ENCODE measurements at regions not wholly inside any gene's neighbourhood (a gene's known extent, or its start where the extent isn't known, plus 50 kb on each side); places are given as distances from the start of the nearest gene placed in this dataset.

GRCh38 chr13:32955881-32956594 is 60.2 kb upstream of the KL start:
- CTCF ChIA-PET = interaction anchor here (1.4 kb wide), 1 partner anchor 15 kb away, joined by 3 read pairs; no protein-coding TSS in a partner anchor
- Histone ChIP-seq H3K4me1 (ENCODE audit: control extremely low read depth in 1 of 4, control insufficient read depth in 4 of 4, insufficient read depth in 4 of 4, low read length in 3 of 4) (no peaks in the 10 kb centered on the region), H3K27ac (ENCODE audit: insufficient read depth in 1 of 2, low read depth in 1 of 2, low read length in 2 of 2, poor library complexity in 1 of 2, severe bottlenecking in 2 of 2) (no peak overlapping the region), H3K4me3 (ENCODE audit: control insufficient read depth in 1 of 7, extremely low read depth in 1 of 7, insufficient read depth in 4 of 7, low read depth in 2 of 7, low read length in 6 of 7) (no peak overlapping the region), H3K36me3 (ENCODE audit: control insufficient read depth in 4 of 4, insufficient read depth in 4 of 4, low read length in 3 of 4) (no peaks in the 10 kb centered on the region), H3K9me3 (ENCODE audit: control extremely low read depth in 1 of 5, control insufficient read depth in 4 of 5, insufficient read depth in 2 of 5, low read depth in 1 of 5, low read length in 4 of 5) (no peaks in the 10 kb centered on the region), H3K27me3 (replicated peaks in 2 of 5; ENCODE audit: control insufficient read depth in 4 of 5, insufficient read depth in 5 of 5, low read length in 4 of 5) (peaks cover 0 to 2% (median 0%) of the 10 kb centered on the region in 5 experiments)
- 98% methylated on average over 4 of the region's 5 CpGs for whole genome bisulfite sequencing (ENCODE audit: insufficient coverage)
- no peak for DNase-seq
- POLR2A ChIA-PET = interaction anchor here (0.6 kb wide), 1 partner anchor 46 kb away, joined by 3 read pairs; no protein-coding TSS in a partner anchor

DNA sequence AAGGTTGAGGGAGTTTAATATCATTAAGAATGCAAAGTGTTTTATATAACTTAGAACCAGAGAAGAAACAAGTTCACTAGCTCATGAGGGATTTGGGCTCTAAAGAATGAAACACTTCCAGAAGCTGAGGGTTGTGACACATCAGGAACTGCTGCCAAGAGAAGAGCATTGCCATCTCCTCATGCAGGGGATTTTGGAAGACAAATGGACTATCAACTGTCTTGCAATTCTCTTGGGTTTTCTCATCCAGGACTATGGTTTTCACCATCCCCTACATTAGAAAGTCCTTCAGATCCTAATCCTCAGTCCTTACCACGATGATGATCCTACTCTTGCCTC is 59.7 kb upstream of the KL start:
- Histone ChIP-seq H3K4me1 (ENCODE audit: control extremely low read depth in 1 of 4, control insufficient read depth in 4 of 4, insufficient read depth in 4 of 4, low read length in 3 of 4) (no peaks in the 10 kb centered on the region), H3K4me3 (ENCODE audit: control insufficient read depth in 1 of 7, extremely low read depth in 1 of 7, insufficient read depth in 4 of 7, low read depth in 2 of 7, low read length in 6 of 7) (no peak overlapping the region), H3K27ac (ENCODE audit: insufficient read depth in 1 of 2, low read depth in 1 of 2, low read length in 2 of 2, poor library complexity in 1 of 2, severe bottlenecking in 2 of 2) (no peak overlapping the region), H3K36me3 (ENCODE audit: control insufficient read depth in 4 of 4, insufficient read depth in 4 of 4, low read length in 3 of 4) (no peaks in the 10 kb centered on the region), H3K9me3 (ENCODE audit: control extremely low read depth in 1 of 5, control insufficient read depth in 4 of 5, insufficient read depth in 2 of 5, low read depth in 1 of 5, low read length in 4 of 5) (no peaks in the 10 kb centered on the region), H3K27me3 (replicated peaks in 2 of 5; ENCODE audit: control insufficient read depth in 4 of 5, insufficient read depth in 5 of 5, low read length in 4 of 5) (peaks cover 0 to 2% (median 0%) of the 10 kb centered on the region in 5 experiments)
- no CpG with 5 or more reads among the region's 1 CpG for WGBS (ENCODE audit: insufficient coverage)
- no peak for DNase-seq
- ChIA-PET POLR2A (no interaction called here), CTCF (no interaction called here)

DNA sequence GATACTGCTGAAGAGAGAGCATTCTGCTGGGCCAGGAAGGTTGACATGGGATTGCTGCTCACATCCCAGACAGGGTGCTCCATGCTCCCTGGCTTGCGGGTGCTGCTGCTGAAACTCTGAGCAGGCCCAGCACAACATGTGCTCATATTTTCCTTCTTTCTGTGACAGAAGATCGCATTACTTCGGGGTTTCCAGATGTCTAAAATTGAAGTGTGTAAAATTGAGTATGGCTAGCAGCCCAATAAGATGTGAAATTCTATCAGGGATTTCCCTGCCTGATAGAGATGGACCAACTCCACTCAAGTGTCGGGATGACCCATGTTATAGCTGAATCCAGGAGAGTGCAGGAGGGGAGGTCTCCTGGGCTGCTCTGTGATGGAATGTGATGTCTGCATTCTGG is 55.6 kb upstream of the KL start:
- CTCF ChIA-PET = no interaction called here
- Histone ChIP-seq H3K36me3 (ENCODE audit: control insufficient read depth in 4 of 4, insufficient read depth in 4 of 4, low read length in 3 of 4) (no peaks in the 10 kb centered on the region), H3K27ac (ENCODE audit: insufficient read depth in 1 of 2, low read depth in 1 of 2, low read length in 2 of 2, poor library complexity in 1 of 2, severe bottlenecking in 2 of 2) (no peak overlapping the region), H3K4me3 (ENCODE audit: control insufficient read depth in 1 of 7, extremely low read depth in 1 of 7, insufficient read depth in 4 of 7, low read depth in 2 of 7, low read length in 6 of 7) (no peak overlapping the region), H3K4me1 (ENCODE audit: control extremely low read depth in 1 of 4, control insufficient read depth in 4 of 4, insufficient read depth in 4 of 4, low read length in 3 of 4) (no peaks in the 10 kb centered on the region), H3K9me3 (ENCODE audit: control extremely low read depth in 1 of 5, control insufficient read depth in 4 of 5, insufficient read depth in 2 of 5, low read depth in 1 of 5, low read length in 4 of 5) (no peaks in the 10 kb centered on the region), H3K27me3 (replicated peaks in 2 of 5; ENCODE audit: control insufficient read depth in 4 of 5, insufficient read depth in 5 of 5, low read length in 4 of 5) (peaks cover 0 to 2% (median 0%) of the 10 kb centered on the region in 5 experiments)
- DNase-seq = no peak
- POLR2A ChIA-PET = no interaction called here
- WGBS (ENCODE audit: insufficient coverage) = 93% methylated on average over 2 of the region's 4 CpGs

GRCh38 chr13:32961724-32962123 is 54.5 kb upstream of the KL start:
- ChIA-PET CTCF (no interaction called here), POLR2A (no interaction called here)
- Histone ChIP-seq H3K9me3 (ENCODE audit: control extremely low read depth in 1 of 5, control insufficient read depth in 4 of 5, insufficient read depth in 2 of 5, low read depth in 1 of 5, low read length in 4 of 5) (no peaks in the 10 kb centered on the region), H3K36me3 (ENCODE audit: control insufficient read depth in 4 of 4, insufficient read depth in 4 of 4, low read length in 3 of 4) (no peaks in the 10 kb centered on the region), H3K27ac (ENCODE audit: insufficient read depth in 1 of 2, low read depth in 1 of 2, low read length in 2 of 2, poor library complexity in 1 of 2, severe bottlenecking in 2 of 2) (no peak overlapping the region), H3K27me3 (replicated peaks in 2 of 5; ENCODE audit: control insufficient read depth in 4 of 5, insufficient read depth in 5 of 5, low read length in 4 of 5) (peaks cover 0 to 2% (median 0%) of the 10 kb centered on the region in 5 experiments), H3K4me3 (ENCODE audit: control insufficient read depth in 1 of 7, extremely low read depth in 1 of 7, insufficient read depth in 4 of 7, low read depth in 2 of 7, low read length in 6 of 7) (no peak overlapping the region), H3K4me1 (ENCODE audit: control extremely low read depth in 1 of 4, control insufficient read depth in 4 of 4, insufficient read depth in 4 of 4, low read length in 3 of 4) (no peaks in the 10 kb centered on the region)
- no peak for DNase-seq
- 100% methylated on average over 1 of the region's 1 CpG for WGBS (ENCODE audit: insufficient coverage)

DNA sequence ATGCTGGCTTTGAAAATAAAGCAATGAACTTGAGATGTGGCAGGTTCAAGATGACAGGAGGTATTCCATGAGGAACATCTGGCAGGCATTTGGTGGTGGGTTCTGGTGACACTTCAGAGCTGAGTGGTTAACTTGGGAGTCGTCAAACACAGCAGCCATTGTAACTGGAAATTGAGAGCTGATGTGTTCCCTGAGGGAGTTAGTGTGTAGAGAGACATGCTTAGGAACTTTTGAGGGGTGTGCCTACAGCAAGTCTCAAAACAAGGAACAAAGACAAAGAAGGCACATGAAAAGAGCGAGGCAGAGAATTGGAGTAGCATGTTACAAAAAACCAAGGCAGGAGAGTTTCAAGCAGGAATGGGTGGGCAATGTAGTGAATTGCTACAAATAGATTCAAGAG is 53.9 kb upstream of the KL start:
- WGBS (ENCODE audit: insufficient coverage) = 100% methylated on average over 2 of the region's 2 CpGs
- Histone ChIP-seq H3K27ac (ENCODE audit: insufficient read depth in 1 of 2, low read depth in 1 of 2, low read length in 2 of 2, poor library complexity in 1 of 2, severe bottlenecking in 2 of 2) (no peak overlapping the region), H3K27me3 (replicated peaks in 2 of 5; ENCODE audit: control insufficient read depth in 4 of 5, insufficient read depth in 5 of 5, low read length in 4 of 5) (peaks cover 0 to 2% (median 0%) of the 10 kb centered on the region in 5 experiments), H3K9me3 (ENCODE audit: control extremely low read depth in 1 of 5, control insufficient read depth in 4 of 5, insufficient read depth in 2 of 5, low read depth in 1 of 5, low read length in 4 of 5) (no peaks in the 10 kb centered on the region), H3K36me3 (ENCODE audit: control insufficient read depth in 4 of 4, insufficient read depth in 4 of 4, low read length in 3 of 4) (no peaks in the 10 kb centered on the region), H3K4me1 (ENCODE audit: control extremely low read depth in 1 of 4, control insufficient read depth in 4 of 4, insufficient read depth in 4 of 4, low read length in 3 of 4) (no peaks in the 10 kb centered on the region), H3K4me3 (ENCODE audit: control insufficient read depth in 1 of 7, extremely low read depth in 1 of 7, insufficient read depth in 4 of 7, low read depth in 2 of 7, low read length in 6 of 7) (no peak overlapping the region)
- ChIA-PET POLR2A (no interaction called here), CTCF (no interaction called here)
- DNase-seq = no peak

DNA sequence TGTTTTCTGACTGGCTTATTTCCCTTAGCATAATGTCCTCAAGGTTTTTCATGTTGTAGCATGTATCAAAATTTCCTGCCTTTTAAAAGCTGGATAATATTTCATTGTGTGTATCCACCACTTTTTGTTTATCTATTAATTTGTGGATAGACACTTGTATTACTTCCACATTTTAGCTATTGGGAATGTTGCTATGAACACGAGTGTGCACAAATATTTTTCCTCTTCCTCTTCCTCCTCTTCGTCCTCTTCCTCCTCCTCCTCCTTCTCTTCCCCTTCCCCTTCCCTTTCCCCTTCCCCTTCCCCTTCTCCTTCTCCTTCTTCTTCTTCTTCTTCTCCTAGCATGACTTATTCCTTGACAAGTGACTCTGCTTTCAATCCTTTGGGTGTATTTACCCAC is 51.2 kb upstream of the KL start:
- ChIA-PET CTCF (no interaction called here), POLR2A (no interaction called here)
- no peak for DNase-seq

More for the DNA sequence above, 51.2 kb upstream of the KL start:
- WGBS (ENCODE audit: insufficient coverage) = 80% methylated on average over 1 of the region's 2 CpGs
- Histone ChIP-seq H3K4me3 (ENCODE audit: control insufficient read depth in 1 of 7, extremely low read depth in 1 of 7, insufficient read depth in 4 of 7, low read depth in 2 of 7, low read length in 6 of 7) (no peak overlapping the region), H3K36me3 (ENCODE audit: control insufficient read depth in 4 of 4, insufficient read depth in 4 of 4, low read length in 3 of 4) (no peaks in the 10 kb centered on the region), H3K27me3 (replicated peaks in 2 of 5; ENCODE audit: control insufficient read depth in 4 of 5, insufficient read depth in 5 of 5, low read length in 4 of 5) (no peaks in the 10 kb centered on the region), H3K4me1 (ENCODE audit: control extremely low read depth in 1 of 4, control insufficient read depth in 4 of 4, insufficient read depth in 4 of 4, low read length in 3 of 4) (peaks cover 0 to 3% (median 0%) of the 10 kb centered on the region in 4 experiments), H3K27ac (ENCODE audit: insufficient read depth in 1 of 2, low read depth in 1 of 2, low read length in 2 of 2, poor library complexity in 1 of 2, severe bottlenecking in 2 of 2) (no peak overlapping the region), H3K9me3 (ENCODE audit: control extremely low read depth in 1 of 5, control insufficient read depth in 4 of 5, insufficient read depth in 2 of 5, low read depth in 1 of 5, low read length in 4 of 5) (no peaks in the 10 kb centered on the region)

Data from common myeloid progenitor, CD34-positive (primary cell).